NCI-H1436 treated with DMSO at 0.1 percent for 48 hours (cell line): ENCODE measurements at regions not wholly inside any gene's neighbourhood (a gene's known extent, or its start where the extent isn't known, plus 50 kb on each side); places are given as distances from the start of the nearest gene placed in this dataset.

Experiments
- DNase-seq: peaks from one replicate; lab custom pipeline; 2025; lab: John Stamatoyannopoulos, UW

GRCh38 chr16:35377142-35377541 is 1917.7 kb downstream of the TP53TG3F start:
- no peak for DNase-seq

- no peak for DNase-seq
Measured at GRCh38 chr16:35386619-35387018, 1927.2 kb downstream of the TP53TG3F start.

DNA sequence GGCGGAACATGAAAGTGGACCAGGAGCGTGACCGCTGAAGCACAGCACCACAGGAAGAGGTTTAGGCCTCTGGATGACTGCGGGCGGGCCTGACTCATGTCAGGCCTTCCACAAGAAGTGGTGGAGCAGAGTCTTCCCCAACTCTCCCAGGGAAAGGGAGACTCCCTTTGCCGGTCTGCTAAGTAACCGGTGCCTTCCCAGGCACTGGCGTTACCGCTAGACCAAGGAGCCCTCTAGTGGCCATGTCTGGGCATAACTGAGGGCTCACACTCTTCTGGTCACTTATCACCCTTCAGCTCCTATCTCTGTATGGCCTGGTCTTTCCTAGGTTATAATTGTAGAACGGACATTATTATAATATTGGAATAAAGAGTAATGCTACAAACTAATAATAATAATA is 1931.9 kb downstream of the TP53TG3F start:
- no peak for DNase-seq

DNA sequence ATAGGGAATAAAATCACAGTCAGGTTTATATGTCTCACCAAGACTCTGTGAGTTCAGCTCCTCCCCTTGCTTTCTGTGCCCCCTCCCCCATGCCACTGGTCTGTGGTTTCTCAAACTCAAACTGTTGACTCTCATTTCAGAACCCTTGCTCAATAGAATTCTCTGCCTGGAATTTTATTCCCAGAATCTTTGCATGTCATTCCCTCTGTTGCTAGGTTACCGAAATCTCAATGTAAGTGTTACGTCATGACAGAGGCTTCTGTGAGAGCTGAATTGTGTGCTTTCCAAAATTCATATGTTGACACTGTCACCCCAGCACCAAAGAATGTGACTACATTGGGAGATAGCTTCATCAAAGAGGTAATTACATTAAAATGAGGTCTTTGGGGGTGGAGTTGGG is 1938.8 kb downstream of the TP53TG3F start:
- no peak for DNase-seq

- no peak for DNase-seq
Measured at GRCh38 chr16:35399133-35399532, 1939.7 kb downstream of the TP53TG3F start.

GRCh38 chr16:35404273-35404672 is 1944.9 kb downstream of the TP53TG3F start:
- DNase-seq: no peak

- DNase-seq: no peak
Measured at GRCh38 chr16:35405526-35405925, 1946.1 kb downstream of the TP53TG3F start.

- DNase-seq: no peak
Measured at GRCh38 chr16:35409503-35409902, 1950.1 kb downstream of the TP53TG3F start.

GRCh38 chr16:35410438-35410837 is 1951.0 kb downstream of the TP53TG3F start:
- DNase-seq: no peak

GRCh38 chr16:35411156-35411555 is 1951.7 kb downstream of the TP53TG3F start:
- DNase-seq: no peak

DNA sequence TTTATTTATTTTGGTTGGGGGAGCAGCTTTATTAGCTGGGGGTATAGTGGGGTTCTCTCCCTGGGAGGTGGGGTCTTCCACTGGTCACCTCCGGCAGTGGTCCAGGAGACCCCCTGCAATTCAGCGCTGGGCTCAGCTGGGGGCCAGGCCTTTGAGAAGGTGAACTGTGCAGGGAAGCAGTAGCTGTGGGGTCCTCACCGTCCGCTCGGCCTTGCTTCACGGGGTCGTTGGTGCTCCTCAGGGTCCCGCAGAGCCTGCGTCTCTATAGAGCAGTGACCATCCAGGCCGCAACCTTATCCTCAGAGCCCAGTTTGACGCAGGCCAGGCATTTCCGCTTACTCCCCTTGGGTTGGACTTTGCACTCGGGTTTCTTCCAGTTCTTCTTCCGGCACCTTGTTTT is 1954.7 kb downstream of the TP53TG3F start:
- DNase-seq: no peak

DNA sequence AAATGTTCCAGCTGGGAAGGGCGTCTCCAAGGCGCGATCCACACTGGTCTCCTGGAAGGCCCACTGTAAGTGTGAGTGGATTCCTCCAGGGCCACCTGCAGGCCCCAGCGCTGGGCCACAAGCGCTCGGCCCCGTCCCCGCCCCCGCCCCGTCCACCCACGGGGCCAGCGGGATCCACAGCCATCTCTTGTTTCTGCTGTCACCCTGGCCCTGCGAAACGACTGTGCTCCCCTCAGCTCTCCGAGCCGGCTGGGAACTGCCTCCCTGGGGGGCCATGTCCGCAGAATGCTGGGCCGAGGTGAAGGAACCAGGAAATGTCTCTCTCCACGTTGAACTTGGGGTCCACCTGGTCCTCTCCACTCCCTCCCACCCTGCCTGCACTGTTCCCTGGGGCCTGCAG is 1955.2 kb downstream of the TP53TG3F start:
- DNase-seq: no peak

GRCh38 chr16:35425270-35425669 is 1965.9 kb downstream of the TP53TG3F start:
- DNase-seq: no peak

DNA sequence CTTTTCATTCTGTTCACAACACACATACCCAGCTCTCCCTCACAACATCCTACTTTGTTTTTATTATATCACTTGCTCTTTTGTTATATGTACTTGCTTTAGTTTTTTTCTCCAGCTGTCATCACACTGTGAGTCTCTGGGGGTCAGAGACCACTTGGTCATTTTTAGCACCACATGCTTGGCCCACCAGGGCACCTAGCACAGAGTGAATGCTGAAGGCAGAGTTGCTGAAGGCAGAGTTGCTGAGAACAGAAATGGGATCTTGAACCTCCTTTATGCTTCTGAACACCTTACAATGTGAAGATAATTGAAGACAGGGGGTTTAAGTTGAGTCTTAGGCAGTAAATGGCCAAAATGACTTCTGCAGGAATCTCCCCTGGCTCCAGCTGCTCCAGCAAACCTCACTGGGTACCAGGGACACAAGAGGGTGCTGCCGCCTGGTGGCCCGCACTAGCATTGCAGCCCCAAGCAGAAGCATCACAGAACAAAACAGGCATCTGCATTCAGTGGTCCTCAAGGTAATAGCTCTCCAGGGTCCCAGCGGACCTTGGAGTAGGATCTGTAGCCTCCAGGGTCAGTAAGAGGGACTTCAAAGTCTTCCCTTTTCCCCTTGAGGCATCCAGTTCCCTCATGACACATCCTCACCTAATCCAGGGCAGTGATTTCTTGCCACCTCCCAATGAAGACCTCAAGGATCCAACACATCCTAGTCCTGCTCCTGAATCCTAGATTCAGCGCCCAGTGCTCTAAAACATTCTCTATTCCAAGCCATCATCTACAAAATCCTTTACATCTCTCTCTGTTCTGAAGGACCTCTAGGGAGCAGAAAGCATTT is 1972.6 kb downstream of the TP53TG3F start:
- DNase-seq: no peak

GRCh38 chr16:35440875-35441274 is 1981.5 kb downstream of the TP53TG3F start:
- DNase-seq: no peak

GRCh38 chr16:35447010-35447558 is 1987.7 kb downstream of the TP53TG3F start:
- no peak for DNase-seq

DNA sequence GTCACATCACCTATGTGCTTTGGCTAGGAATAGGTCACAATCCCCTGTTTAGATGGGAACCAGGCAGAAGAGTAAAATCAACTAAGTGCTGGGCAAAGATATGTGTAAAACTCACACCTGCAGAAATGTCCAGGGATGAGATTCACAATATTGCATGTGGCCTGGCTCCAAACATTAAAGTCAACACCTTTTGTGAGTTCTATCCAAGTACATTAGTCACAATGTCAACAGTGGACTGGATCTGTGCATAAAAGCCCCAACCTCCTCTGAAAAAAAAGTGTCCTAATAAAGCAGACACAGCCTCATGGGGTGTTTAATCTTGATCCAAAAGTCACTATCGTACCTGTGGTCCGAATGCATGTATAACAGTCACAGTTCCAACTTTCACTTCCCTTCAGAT is 1990.3 kb downstream of the TP53TG3F start:
- DNase-seq: no peak

DNA sequence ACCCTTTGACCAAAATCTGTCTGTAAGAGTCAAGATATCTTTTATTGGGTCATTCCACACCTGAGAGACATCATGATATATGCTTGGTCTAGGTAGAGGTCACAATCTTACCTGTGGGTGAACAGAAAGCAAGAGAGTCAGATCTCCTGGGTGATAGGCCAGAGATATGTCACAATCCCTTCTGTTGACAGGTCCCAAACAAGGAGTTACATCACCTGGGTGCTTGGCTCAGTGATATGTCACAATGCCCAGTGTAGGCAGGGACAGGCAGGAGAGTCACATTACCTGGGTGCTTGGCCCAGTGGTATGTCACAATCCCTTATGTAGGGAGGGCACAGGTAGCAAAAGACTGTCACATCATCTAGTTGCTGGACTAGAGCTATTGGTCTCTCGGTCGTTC is 1991.2 kb downstream of the TP53TG3F start:
- DNase-seq: no peak

DNA sequence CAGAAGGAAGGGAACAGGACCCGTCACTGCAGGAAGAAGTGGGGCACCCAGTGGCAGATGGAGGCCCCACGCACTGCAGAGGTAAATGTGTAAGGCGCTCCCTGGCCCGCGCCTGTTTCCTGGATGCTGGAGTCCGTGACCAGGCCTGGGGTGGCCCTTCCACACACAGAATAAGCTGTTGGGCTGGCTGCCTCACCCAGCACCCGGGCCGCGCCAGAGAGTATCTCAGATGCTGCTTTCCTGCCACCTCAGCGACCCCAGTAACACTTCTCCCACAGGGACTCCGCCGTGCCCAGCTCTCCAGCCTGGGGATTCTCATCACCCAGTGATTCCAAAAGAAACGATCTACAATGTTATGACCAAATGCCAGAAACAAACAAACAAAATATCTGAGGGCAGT is 1993.1 kb downstream of the TP53TG3F start:
- DNase-seq: no peak

GRCh38 chr16:35463358-35463757 is 2003.9 kb downstream of the TP53TG3F start:
- no peak for DNase-seq

DNA sequence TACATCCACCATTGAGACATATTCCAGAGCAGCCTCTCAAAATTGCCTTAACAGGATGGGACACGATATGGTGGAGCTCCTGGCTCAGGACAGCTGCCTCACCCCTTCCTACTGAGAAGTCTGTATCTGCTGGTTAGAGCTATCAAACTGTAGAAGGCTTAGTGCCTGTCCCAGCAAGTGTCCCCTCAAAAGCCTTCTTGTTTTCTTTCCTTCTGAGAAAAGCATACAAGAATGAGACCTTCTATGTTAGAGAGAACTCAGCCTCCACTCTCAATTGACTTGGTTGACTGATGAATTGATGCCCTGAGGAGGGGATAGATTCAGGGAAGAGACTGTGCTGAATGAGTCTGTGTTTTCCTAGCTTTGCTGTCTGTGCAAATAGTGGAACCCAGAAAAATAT is 2020.9 kb downstream of the TP53TG3F start:
- no peak for DNase-seq

- DNase-seq: no peak
Measured at GRCh38 chr16:35480988-35481387, 2021.6 kb downstream of the TP53TG3F start.

- DNase-seq: no peak
Measured at GRCh38 chr16:35485915-35486314, 2026.5 kb downstream of the TP53TG3F start.

DNA sequence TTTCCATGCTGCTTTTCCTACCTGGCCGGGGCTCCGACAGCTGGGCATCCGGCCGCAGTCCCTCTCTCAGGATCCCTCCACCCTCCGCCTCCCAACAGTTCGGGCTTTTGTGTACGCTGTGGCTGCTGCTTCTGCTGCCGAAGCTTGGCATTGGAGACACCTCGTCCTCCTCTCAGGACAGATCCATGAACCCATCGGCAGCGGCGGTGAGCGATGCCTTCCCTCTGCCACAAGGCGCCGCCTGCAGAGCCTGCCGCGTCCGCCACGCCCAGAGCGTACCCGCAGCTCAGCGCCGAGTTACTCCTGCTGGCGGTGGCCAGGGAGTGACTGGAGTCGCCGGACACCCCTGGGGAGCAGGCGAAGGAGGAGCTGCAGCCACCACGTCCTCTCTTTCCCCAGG is 2032.8 kb downstream of the TP53TG3F start:
- DNase-seq: no peak
